Heart left ventricle (tissue), 16 donors: ENCODE measurements at regions not wholly inside any gene's neighbourhood (a gene's known extent, or its start where the extent isn't known, plus 50 kb on each side); places are given as distances from the start of the nearest gene placed in this dataset.

Experiments used
- ATAC-seq, 4 donors: fragments of 200-7000 bp; cut with Tn5 transposase; one replicate each; pipeline ENCODE4 v1.9.1; 2020 to 2022; ENCODE audit warnings: moderate library complexity in 4 of 4, mild to moderate bottlenecking in 3 of 4, moderate number of reproducible peaks in 1 of 4
- DNase-seq, 5 donors: peaks; one replicate each; pipeline ENCODE4 v3.0.0-alpha.2; 2020
- H3K27ac ChIP-seq, 12 donors: fragments of 200-600 bp; sonication (generic) in 4 of 12; one replicate each; pipeline versions ENCODE4 v1.5.0 to v1.8.0; 2016 to 2022; ENCODE audit warnings: mild to moderate bottlenecking in 2 of 12
- H3K27me3 ChIP-seq, 9 donors: fragments of 200-600 bp; sonication (generic) in 2 of 9; one replicate each; pipeline versions ENCODE4 v1.5.1 to v1.8.0; 2016 to 2022; ENCODE audit warnings: mild to moderate bottlenecking in 3 of 9
- H3K36me3 ChIP-seq, 9 donors: fragments of 200-600 bp; sonication (generic) in 2 of 9; one replicate each; pipeline versions ENCODE4 v1.5.0 to v1.8.0; 2018 to 2022; ENCODE audit warnings: mild to moderate bottlenecking in 2 of 9
- H3K4me1 ChIP-seq, 12 donors: fragments of 200-600 bp; sonication (generic) in 4 of 12; one replicate each; pipeline versions ENCODE4 v1.5.0 to v1.8.0; 2016 to 2022; ENCODE audit warnings: mild to moderate bottlenecking in 3 of 12
- H3K4me3 ChIP-seq, 12 donors: fragments of 200-600 bp; sonication (generic) in 4 of 12; one replicate each; pipeline versions ENCODE4 v1.5.0 to v1.8.0; 2017 to 2022; ENCODE audit warnings: mild to moderate bottlenecking in 9 of 12, moderate library complexity in 4 of 12
- H3K9me3 ChIP-seq, 12 donors: fragments of 200-600 bp; sonication (generic) in 4 of 12; one replicate each; pipeline versions ENCODE4 v1.5.0 to v1.8.0; 2016 to 2022; ENCODE audit warnings: mild to moderate bottlenecking in 1 of 12
- POLR2A ChIP-seq, 2 donors: fragments of 450-650 bp; IDR thresholded peaks; one replicate each; pipeline ENCODE4 v1.6.1; 2017; ENCODE audit warnings: antibody characterized with exemption in 2 of 2, mild to moderate bottlenecking in 2 of 2, moderate library complexity in 2 of 2
- WGBS, 4 donors: extraction: QIAGEN DNeasy Blood & Tissue Kit in 2 of 4; methylation state at CpG; one replicate each; pipeline versions ENCODE4 v1.1.5 to v1.1.7; 2013 to 2018; 5-methylcytosine and 5-hydroxymethylcytosine counted together
- intact Hi-C, 10 donors: fragments of 100-400 bp; cut with DNase I; formaldehyde crosslinking; loops; one replicate each; pipeline versions ENCODE4 v1.11.1 to v1.14.2; 2022
- TF ChIP-seq, protein P1 (sequence below), 12 donors: fragments of 200-600 bp; sonication (generic) in 4 of 12; IDR thresholded peaks; one replicate each; pipeline versions ENCODE4 v1.5.0 to v1.8.0; 2018 to 2022; ENCODE audit warnings: antibody characterized with exemption in 12 of 12, mild to moderate bottlenecking in 5 of 12
- donor health status: ischemic (EF 13 %, LVEDD 7.1; RV severe dilation, severe dysfunction).
- donor health status: healthy with polysubstance abuse.
- donor health status: DM: no; HTN: yes; CAD: no.
- donor health status: DM: no; HTN: no; CAD: no.
- donor health status: ischemic (EF 25% LVEDD 6.9; RV normal size, moderate dysfunction).
- donor health status: ischemic (EF 25% LVEDD 5.7; RV mildly dilated, moderate dysfunction).
- donor health status: healthy.
- donor health status: DM: yes; HTN: yes; CAD: no.
- donor health status: ischemic (EF 35%, LVEDD 5.7; RV mildly dilated, moderate dysfunction).
- donor health status: nonischemic (EF 11% LVEDD 7.7; RV severe dilation, severe dysfunction).
- donor health status: DM: yes; HTN: yes; CAD: no.
- donor health status: PGD.
- donor health status: ischemic (EF 29% LVEDD 5.4; RV normal size, mild dysfunction).
- donor health status: nonischemic (EF 23%, LVEDD 6.1; RV moderate dilation, normal function).

- intact Hi-C loops = no loop called here
- TF ChIP-seq POLR2A (IDR thresholded peaks at IDR 0.05) = no peak
- TF ChIP-seq, protein P1, sequence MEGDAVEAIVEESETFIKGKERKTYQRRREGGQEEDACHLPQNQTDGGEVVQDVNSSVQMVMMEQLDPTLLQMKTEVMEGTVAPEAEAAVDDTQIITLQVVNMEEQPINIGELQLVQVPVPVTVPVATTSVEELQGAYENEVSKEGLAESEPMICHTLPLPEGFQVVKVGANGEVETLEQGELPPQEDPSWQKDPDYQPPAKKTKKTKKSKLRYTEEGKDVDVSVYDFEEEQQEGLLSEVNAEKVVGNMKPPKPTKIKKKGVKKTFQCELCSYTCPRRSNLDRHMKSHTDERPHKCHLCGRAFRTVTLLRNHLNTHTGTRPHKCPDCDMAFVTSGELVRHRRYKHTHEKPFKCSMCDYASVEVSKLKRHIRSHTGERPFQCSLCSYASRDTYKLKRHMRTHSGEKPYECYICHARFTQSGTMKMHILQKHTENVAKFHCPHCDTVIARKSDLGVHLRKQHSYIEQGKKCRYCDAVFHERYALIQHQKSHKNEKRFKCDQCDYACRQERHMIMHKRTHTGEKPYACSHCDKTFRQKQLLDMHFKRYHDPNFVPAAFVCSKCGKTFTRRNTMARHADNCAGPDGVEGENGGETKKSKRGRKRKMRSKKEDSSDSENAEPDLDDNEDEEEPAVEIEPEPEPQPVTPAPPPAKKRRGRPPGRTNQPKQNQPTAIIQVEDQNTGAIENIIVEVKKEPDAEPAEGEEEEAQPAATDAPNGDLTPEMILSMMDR (IDR thresholded peaks at IDR 0.05) = no peak
- ATAC-seq = no peak
These were observed 707.4 kb upstream of the COX7C start for GRCh38 chr5:85910335-85910734.

DNA sequence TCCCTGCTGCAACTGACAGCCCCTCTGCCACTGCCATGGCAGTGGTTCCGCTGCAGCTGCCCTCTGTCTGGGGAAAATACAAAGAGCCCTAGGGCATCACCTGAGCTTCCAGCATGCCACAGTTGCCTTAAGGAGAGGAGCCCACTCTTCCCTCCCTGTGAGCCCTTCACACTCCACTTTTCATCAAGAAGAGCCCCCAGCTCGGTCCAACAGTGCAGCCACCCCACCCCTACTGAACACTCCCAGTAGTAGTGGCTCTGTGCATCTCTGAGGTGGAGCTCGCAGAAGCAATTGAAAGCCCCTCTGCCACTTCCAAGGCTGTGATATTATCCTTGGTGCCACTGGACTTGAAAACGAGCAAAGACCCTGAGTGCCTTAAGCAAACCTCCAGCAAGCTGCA, 696.8 kb upstream of the COX7C start:
- 77 to 97% (median 82%) methylated on average over 4 of the region's 4 CpGs for WGBS, 4 donors
- intact Hi-C loops = no loop called here
- peaks cover 0 to 11% (median 5%) of the 10 kb centered on the region in 12 donors for H3K9me3 ChIP-seq
- H3K4me1 ChIP-seq = no peaks in the 10 kb centered on the region
- H3K4me3 ChIP-seq = no peak overlapping the region
- ATAC-seq (no peak), DNase-seq (no peak)
- no peak overlapping the region for H3K27ac ChIP-seq
- H3K36me3 ChIP-seq = no peaks in the 10 kb centered on the region
- H3K27me3 ChIP-seq = no peaks in the 10 kb centered on the region
- TF ChIP-seq, protein P1 (IDR thresholded peaks at IDR 0.05) = no peak
- TF ChIP-seq POLR2A (IDR thresholded peaks at IDR 0.05) = no peak

More at GRCh38 chr5:85910335-85910734, 707.4 kb upstream of the COX7C start:
- Histone ChIP-seq H3K27ac (no peak overlapping the region), H3K4me1 (no peaks in the 10 kb centered on the region), H3K36me3 (no peaks in the 10 kb centered on the region), H3K27me3 (no peaks in the 10 kb centered on the region), H3K9me3 (peaks cover 0 to 3% (median 0%) of the 10 kb centered on the region in 12 donors), H3K4me3 (no peak overlapping the region)
- WGBS, 4 donors = 87 to 97% (median 93%) methylated on average over 2 of the region's 2 CpGs
- DNase-seq = no peak

DNA sequence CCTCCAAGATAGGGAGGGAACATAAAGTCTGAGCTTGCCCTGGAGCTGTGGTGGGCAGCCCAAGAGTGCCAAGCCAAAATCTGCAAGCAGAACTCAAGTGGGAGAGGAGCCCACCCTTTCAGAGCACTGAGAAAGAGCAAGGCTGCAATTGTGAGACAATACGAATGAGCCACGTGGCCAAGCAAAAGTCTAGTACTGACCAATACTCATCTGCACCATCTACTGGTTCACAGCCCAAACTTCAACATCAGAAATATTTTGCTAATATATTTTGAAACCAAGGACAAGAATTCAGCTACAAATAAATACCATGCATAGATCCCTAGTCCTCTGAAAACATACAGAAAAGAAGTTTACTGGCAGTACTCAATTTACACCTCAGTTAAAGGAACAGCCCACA, 696.2 kb upstream of the COX7C start:
- ATAC-seq (no peak), DNase-seq (no peak)
- no peaks in the 10 kb centered on the region for H3K36me3 ChIP-seq
- intact Hi-C loops = no loop called here
- no peaks in the 10 kb centered on the region for H3K27me3 ChIP-seq
- H3K27ac ChIP-seq = no peak overlapping the region
- TF ChIP-seq, protein P1 (IDR thresholded peaks at IDR 0.05) = no peak
- no peak for TF ChIP-seq POLR2A (IDR thresholded peaks at IDR 0.05)
- H3K4me1 ChIP-seq = no peaks in the 10 kb centered on the region
- peaks cover 0 to 17% (median 6%) of the 10 kb centered on the region in 12 donors for H3K9me3 ChIP-seq
- 8 to 75% (median 56%) methylated on average over 2 of the region's 2 CpGs for WGBS, 4 donors
- no peak overlapping the region for H3K4me3 ChIP-seq

DNA sequence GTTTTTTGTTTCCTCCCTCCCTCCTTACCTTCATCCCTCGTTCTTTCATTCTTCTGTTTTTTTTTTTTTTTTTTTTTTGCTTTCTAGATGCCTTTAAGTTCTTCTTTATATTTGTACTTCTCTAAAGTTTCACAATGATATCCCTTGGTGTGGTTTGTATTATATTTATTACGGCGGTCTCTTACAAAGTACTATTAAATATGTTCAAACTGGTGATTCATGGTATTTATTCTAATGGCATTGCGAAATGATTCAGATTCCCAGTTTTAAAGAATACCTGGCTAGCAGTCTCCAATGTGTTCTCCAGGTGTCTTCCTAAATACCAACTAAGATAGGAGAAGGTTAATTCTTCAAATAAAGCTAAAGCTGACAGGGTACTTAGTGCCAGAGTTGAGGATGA, 690.1 kb upstream of the COX7C start:
- peaks cover 0 to 22% (median 6%) of the 10 kb centered on the region in 12 donors for H3K9me3 ChIP-seq
- no peak for DNase-seq
- no peak overlapping the region for H3K27ac ChIP-seq
- ATAC-seq = no peak
- no peak for TF ChIP-seq POLR2A (IDR thresholded peaks at IDR 0.05)
- TF ChIP-seq, protein P1 (IDR thresholded peaks at IDR 0.05) = no peak
- no peak overlapping the region for H3K4me3 ChIP-seq
- no peaks in the 10 kb centered on the region for H3K36me3 ChIP-seq
- H3K4me1 ChIP-seq = no peaks in the 10 kb centered on the region
- no peaks in the 10 kb centered on the region for H3K27me3 ChIP-seq
- 87 to 97% (median 89%) methylated on average over 4 of the region's 4 CpGs for WGBS, 4 donors
- intact Hi-C loops = no loop called here
